NB4 (cell line): ENCODE measurements at regions not wholly inside any gene's neighbourhood (a gene's known extent, or its start where the extent isn't known, plus 50 kb on each side); places are given as distances from the start of the nearest gene placed in this dataset.

Experiments
- MYC ChIP-seq: IDR thresholded peaks from 2 replicates; pipeline ENCODE4 v1.6.1; 2011; ENCODE audit warnings: low read depth, low read length
- POLR2A ChIP-seq: IDR thresholded peaks from 2 replicates; pipeline ENCODE4 v1.6.1; 2011; ENCODE audit warnings: mild to moderate bottlenecking; ENCODE audit not compliant: insufficient read length; ENCODE audit errors: extremely low read depth
- TF ChIP-seq, protein P1 (sequence below): IDR thresholded peaks from one replicate; pipeline ENCODE4 v1.5.1; 2012; ENCODE audit warnings: low read depth, low read length
- TF ChIP-seq, protein P2 (sequence below): IDR thresholded peaks from 2 replicates; pipeline ENCODE4 v1.6.1; 2011; ENCODE audit warnings: low read depth, low read length

DNA sequence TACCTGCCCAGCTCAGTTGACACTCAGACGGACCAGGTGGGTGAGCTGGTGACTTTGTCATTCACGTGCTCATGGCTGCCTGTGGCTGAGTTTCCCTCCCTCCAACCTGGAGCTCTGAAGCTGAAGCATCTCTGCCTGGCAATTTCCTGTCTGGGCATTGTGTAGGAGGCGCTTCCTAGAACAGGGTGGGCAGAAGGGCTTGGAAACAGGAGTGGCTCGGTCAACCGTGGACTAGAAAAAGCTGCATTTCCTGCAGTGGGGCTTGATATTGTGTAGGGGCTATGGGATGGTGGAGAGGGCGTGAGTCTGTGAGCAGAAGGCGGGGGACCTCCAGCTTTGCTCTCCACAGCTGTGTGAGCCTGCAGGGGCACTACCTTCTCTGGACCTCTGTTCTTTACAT is 278.3 kb downstream of the TEX29 start:
- TF ChIP-seq, protein P1, sequence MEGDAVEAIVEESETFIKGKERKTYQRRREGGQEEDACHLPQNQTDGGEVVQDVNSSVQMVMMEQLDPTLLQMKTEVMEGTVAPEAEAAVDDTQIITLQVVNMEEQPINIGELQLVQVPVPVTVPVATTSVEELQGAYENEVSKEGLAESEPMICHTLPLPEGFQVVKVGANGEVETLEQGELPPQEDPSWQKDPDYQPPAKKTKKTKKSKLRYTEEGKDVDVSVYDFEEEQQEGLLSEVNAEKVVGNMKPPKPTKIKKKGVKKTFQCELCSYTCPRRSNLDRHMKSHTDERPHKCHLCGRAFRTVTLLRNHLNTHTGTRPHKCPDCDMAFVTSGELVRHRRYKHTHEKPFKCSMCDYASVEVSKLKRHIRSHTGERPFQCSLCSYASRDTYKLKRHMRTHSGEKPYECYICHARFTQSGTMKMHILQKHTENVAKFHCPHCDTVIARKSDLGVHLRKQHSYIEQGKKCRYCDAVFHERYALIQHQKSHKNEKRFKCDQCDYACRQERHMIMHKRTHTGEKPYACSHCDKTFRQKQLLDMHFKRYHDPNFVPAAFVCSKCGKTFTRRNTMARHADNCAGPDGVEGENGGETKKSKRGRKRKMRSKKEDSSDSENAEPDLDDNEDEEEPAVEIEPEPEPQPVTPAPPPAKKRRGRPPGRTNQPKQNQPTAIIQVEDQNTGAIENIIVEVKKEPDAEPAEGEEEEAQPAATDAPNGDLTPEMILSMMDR = no peak
- TF ChIP-seq POLR2A (no peak), MYC (no peak)
- TF ChIP-seq, protein P2, sequence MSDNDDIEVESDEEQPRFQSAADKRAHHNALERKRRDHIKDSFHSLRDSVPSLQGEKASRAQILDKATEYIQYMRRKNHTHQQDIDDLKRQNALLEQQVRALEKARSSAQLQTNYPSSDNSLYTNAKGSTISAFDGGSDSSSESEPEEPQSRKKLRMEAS = no peak
